Right cardiac atrium (tissue), 5 donors: ENCODE measurements at regions not wholly inside any gene's neighbourhood (a gene's known extent, or its start where the extent isn't known, plus 50 kb on each side); places are given as distances from the start of the nearest gene placed in this dataset.

Source experiments
- ATAC-seq, 2 donors: fragments of 200-7000 bp; cut with Tn5 transposase; one replicate each; pipeline versions ENCODE4 v1.8.0 to v1.9.1; 2020; ENCODE audit warnings: moderate library complexity in 2 of 2, mild to moderate bottlenecking in 1 of 2
- DNase-seq, 3 donors: peaks; one replicate each; pipeline ENCODE4 v3.0.0-alpha.2; 2020
- H3K27ac ChIP-seq: one replicate; pipeline ENCODE4 v1.5.1; 2013; ENCODE audit warnings: mild to moderate bottlenecking, low read length, control low read depth, moderate library complexity
- H3K27me3 ChIP-seq: one replicate; pipeline ENCODE4 v1.6.1; 2013; ENCODE audit not compliant: control insufficient read depth, insufficient read depth
- H3K4me1 ChIP-seq: one replicate; pipeline ENCODE4 v1.6.1; 2013; ENCODE audit warnings: low read length; ENCODE audit not compliant: control insufficient read depth, insufficient read depth
- H3K4me3 ChIP-seq: one replicate; pipeline ENCODE4 v1.5.1; 2013; ENCODE audit warnings: low read length, control low read depth
- H3K9me3 ChIP-seq: one replicate; pipeline ENCODE4 v1.6.1; 2013; ENCODE audit warnings: low read length; ENCODE audit not compliant: control insufficient read depth
- WGBS: extraction: QIAGEN DNeasy Blood & Tissue Kit; methylation state at CpG from one replicate; pipeline ENCODE4 v1.1.7; 2013; 5-methylcytosine and 5-hydroxymethylcytosine counted together
- intact Hi-C, 4 donors: fragments of 100-400 bp; cut with DNase I; formaldehyde crosslinking; loops; one replicate each; pipeline versions ENCODE4 v1.11.0 to v1.14.0; 2022 to 2023
- donor health status: healthy with polysubstance abuse.
- donor health status: DM: no; HTN: yes; CAD: no.
- donor health status: DM: no; HTN: no; CAD: no.
- donor health status: DM: no; HTN: yes; CAD: no; lungs with severe emphysema.
- donor health status: DM: yes; HTN: yes; CAD: no.

DNA sequence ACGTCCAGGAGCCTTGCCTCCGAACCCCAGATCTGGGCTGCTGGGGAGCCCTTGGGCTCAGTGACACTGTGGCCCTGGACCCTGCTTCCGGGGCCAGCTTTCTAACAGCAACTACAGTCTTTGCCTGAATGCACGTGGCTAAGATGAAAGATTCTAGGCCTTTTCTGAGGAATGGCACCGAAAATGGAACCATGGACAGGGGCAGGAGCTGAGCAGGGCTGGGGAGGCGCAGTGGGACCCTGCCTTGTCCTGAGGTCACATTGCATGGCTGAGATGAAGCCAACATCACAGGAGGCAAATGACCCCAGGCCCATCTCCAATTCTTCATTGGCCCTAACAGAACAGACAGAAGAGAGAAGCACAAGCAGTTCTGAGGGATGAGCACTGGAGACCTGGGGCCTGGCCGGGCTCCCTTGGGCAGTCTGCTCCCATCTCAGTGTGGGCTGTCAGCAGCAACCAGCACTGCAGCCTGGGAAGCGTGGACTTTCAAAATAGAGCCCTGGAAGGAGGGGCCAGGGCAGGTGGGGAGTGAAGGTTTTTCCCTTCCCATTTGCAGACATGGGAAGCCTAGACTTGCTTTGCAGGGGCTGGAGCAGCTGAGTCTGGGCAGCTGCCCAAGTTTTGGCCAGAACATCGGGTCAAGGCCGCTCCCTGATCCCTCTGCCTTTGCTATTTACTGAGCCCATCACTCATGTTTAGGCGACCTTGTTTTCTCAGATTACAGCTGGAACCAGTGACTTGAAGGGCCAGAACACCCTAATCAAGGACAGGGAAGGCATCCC lies 114.4 kb upstream of the TCERG1L start:
- Histone ChIP-seq H3K9me3 (no peaks in the 10 kb centered on the region), H3K27me3 (no peaks in the 10 kb centered on the region), H3K27ac (no peak overlapping the region), H3K4me3 (no peak overlapping the region), H3K4me1 (no peaks in the 10 kb centered on the region)
- intact Hi-C loops: no loop called here
- DNase-seq (peak in 2 of 3 donors; percentile 19 to 68), ATAC-seq (no peak)
- WGBS: 68% methylated on average over 11 of the region's 11 CpGs

DNA sequence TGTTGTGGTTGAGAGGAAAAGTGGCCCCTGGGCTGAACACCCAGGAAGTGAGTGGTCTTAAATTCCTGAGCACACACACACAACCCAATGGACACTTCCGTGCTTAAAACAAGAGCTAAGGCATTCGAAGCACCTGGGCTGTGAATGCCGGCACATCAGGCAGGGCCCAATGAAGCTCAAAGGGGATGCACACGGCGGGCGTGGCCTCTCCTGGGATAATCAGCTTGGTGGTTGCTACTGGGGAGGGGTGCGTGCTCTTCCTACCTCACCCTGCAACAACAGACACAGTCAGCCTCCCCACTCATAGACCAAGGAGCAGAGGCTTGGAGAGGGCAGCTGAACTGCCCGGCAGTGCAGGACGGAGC lies 115.0 kb upstream of the TCERG1L start:
- peak in 1 of 3 donors; percentile 12 for DNase-seq
- H3K27me3 ChIP-seq: no peaks in the 10 kb centered on the region
- no peak overlapping the region for H3K27ac ChIP-seq
- no peaks in the 10 kb centered on the region for H3K9me3 ChIP-seq
- 80% methylated on average over 9 of the region's 9 CpGs for WGBS
- H3K4me1 ChIP-seq: no peaks in the 10 kb centered on the region
- intact Hi-C loops: no loop called here
- H3K4me3 ChIP-seq: no peak overlapping the region
- peak in 1 of 2 donors; percentile 48 for ATAC-seq

DNA sequence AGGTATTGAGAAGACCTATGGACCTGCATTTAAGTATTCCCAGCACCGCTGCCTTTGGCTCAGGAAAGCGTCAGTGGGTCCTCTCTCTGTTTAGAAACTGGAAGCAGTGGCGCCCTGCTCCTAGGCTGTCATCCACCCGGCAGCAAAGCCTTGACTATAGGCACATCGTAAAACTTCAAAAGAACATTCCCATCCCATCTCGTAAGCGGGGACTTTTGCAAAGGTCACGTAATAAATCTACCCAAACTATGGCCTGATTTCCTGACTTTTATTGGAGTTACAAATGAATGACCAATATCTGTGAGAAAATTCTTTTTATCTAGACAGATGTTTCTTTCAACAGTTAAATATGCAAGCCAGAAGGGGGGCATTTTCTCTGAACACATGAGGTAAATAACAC lies 115.8 kb upstream of the TCERG1L start:
- ATAC-seq: no peak

DNA sequence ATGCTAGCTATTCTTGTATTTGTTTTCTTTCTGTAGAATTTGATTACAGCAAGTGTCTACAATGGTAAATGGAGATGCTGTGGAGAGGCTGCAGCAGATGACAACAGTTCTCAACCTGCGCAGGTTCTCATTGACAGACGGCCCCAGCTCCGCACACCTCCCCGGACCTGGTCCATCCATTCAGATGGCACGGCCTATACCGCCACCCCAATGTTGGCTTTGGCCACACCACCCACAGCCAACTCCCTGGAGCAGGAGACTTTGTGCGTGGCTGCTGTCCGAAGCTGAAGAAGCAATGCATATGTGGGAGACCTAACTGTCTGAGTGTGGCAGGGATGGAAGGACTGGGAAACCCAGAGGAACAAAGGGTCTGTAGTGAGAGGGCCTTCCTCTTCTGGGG lies 116.4 kb upstream of the TCERG1L start:
- ATAC-seq (no peak), DNase-seq (peak in 1 of 3 donors; percentile 14)
- H3K27ac ChIP-seq: no peak overlapping the region
- intact Hi-C loops: no loop called here
- no peak overlapping the region for H3K4me3 ChIP-seq
- no peaks in the 10 kb centered on the region for H3K4me1 ChIP-seq
- no peaks in the 10 kb centered on the region for H3K9me3 ChIP-seq
- WGBS: 91% methylated on average over 8 of the region's 8 CpGs
- no peaks in the 10 kb centered on the region for H3K27me3 ChIP-seq

More for the DNA sequence above, 115.8 kb upstream of the TCERG1L start:
- 57% methylated on average over 8 of the region's 8 CpGs for WGBS
- Histone ChIP-seq H3K9me3 (no peaks in the 10 kb centered on the region), H3K27me3 (no peaks in the 10 kb centered on the region), H3K4me3 (no peak overlapping the region), H3K4me1 (no peaks in the 10 kb centered on the region), H3K27ac (no peak overlapping the region)
- intact Hi-C loops: no loop called here
- peak in 1 of 3 donors; percentile 1 for DNase-seq

DNA sequence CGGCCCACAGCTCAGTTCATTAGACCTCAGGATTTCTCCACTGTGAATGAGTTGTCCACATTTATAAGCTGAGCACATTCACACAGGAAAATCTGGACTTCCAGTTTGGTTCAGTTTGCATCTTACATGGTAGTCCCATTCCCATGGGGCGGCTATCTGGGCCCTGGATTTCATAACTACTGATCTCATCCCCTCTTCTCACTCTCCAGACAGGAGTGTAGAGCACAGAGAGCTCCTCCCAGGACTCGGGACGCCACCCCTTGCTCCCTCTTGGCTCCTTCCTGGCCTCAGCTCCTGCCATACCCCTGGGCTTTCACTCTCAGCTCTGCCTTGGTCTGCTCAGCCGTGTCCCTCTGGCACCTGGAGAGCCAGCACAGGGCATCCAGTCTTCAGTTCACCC lies 117.6 kb upstream of the TCERG1L start:
- Histone ChIP-seq H3K4me1 (no peaks in the 10 kb centered on the region), H3K9me3 (no peaks in the 10 kb centered on the region), H3K27me3 (no peaks in the 10 kb centered on the region), H3K4me3 (no peak overlapping the region), H3K27ac (no peak overlapping the region)
- DNase-seq (peak in 1 of 3 donors; percentile 23), ATAC-seq (no peak)
- WGBS: 68% methylated on average over 5 of the region's 5 CpGs
- intact Hi-C loops: no loop called here

DNA sequence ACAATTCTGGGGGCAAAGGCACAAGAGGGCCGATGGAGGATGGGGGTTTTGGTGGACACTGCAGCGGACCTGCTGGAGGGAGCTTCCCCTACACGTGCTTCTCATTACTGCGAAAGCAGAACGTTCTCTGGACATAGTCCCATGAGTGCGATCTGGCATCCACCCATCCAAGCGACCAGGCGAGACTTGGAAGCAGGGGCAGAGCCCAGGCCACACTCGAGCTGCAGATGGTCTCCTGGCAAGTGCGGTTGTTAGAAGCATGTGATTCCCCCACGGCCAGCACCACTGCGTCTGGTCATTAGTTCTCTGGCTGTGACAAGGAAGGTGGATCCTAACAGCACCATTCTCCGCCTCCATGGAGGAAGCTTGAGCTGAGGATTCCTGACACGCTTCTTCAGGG lies 118.4 kb upstream of the TCERG1L start:
- Histone ChIP-seq H3K27me3 (no peaks in the 10 kb centered on the region), H3K9me3 (no peaks in the 10 kb centered on the region), H3K27ac (no peak overlapping the region), H3K4me1 (no peaks in the 10 kb centered on the region), H3K4me3 (no peak overlapping the region)
- DNase-seq (peak in 1 of 3 donors; percentile 16), ATAC-seq (no peak)
- intact Hi-C loops: no loop called here
- 69% methylated on average over 14 of the region's 14 CpGs for whole genome bisulfite sequencing

DNA sequence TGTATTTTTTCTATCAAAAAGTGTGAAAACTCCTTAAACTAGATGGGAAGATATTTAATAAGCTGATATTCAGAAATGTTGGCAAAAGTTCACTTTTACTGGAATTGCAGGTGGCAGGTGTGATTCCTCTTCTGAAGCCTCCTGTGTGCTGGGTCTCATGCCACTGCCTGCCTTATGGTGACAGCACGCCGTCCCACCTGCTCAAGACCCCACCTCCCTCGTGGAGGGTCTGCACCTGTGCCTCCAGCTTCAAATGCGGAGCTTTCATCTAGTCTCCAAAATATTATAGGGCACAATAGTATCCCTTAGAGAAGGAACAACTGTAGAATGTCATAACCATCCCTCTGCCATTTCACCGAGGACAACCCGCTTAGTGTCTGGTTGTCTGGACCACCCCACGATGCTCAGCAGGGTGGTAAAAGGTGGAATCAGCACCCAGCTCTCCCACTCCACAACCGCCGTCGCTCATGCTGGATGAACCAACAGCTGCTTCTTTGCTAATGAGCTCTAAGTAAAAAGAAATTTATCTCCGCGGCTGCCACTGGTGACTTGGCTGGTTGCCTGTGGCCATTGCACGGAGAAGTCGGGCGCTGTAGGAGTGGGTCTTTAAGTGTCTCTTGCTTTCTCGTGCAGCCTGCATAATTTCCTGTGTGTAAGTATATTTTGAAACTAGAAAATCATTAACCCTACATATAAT lies 119.3 kb upstream of the TCERG1L start:
- no peak overlapping the region for H3K27ac ChIP-seq
- no peaks in the 10 kb centered on the region for H3K27me3 ChIP-seq
- WGBS: 63% methylated on average over 16 of the region's 16 CpGs
- H3K4me3 ChIP-seq: no peak overlapping the region
- DNase-seq: peak in 1 of 3 donors; percentile 9
- no peak for ATAC-seq
- intact Hi-C loops: no loop called here
- H3K9me3 ChIP-seq: no peaks in the 10 kb centered on the region
- no peaks in the 10 kb centered on the region for H3K4me1 ChIP-seq

DNA sequence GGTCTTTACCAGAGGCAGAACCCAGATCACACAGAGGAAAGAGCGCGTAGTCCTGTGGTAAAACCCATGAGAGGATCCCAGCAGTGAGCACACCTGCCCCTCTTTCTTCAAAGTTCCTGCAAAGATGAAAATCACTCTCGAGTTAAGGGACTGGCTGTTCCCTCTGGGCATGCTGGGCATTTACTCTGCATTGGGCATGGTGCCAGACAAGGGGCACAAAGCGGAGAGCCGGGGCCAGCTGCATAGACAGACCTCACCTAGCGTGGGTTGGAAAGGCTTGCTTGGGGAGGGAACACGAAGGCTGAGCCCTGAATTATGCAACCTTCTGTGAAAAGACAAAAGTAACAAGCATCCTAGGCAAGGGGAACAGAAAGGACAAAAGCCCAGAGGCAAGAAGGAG lies 120.0 kb upstream of the TCERG1L start:
- 74% methylated on average over 7 of the region's 7 CpGs for WGBS
- no peak overlapping the region for H3K4me3 ChIP-seq
- DNase-seq: peak in 1 of 3 donors; percentile 9
- H3K27me3 ChIP-seq: no peaks in the 10 kb centered on the region
- no peak for ATAC-seq
- no peaks in the 10 kb centered on the region for H3K9me3 ChIP-seq
- intact Hi-C loops: no loop called here
- H3K27ac ChIP-seq: no peak overlapping the region
- no peaks in the 10 kb centered on the region for H3K4me1 ChIP-seq

DNA sequence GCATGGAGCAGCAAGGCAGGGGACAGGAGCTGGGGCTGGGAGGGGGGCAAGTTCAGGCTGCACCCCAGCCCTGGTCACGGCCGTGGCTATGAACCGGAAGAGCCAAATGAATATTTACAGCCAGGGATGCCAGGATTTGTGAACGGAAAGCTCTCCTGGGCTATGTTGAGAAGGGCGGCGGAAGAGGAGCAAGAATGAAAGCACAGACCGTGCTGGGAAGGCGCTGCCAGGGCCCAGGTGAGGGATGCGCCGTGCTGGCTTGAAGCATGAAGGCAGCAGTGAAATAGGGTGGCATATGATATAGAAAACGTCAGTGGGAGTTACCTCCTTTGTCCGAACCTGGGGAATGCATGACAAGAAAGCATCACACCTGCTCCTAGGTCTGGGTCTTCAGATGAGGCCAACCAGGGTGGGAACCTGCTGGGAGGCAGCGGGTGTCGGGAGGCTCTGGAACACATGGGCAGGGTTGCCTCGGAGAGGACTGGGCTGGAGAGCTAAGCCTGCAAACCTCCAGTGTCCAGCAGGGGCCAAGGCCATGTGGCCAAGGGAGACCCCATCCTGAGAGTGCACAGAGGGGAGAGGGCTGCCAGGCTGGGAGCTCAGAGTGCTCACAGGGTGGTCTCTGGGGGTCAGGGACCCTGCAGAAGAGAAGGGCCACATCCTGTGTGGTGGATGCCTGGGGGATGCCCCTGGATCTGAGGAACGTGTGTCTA lies 120.6 kb upstream of the TCERG1L start:
- H3K27ac ChIP-seq: no peak overlapping the region
- WGBS: 78% methylated on average over 16 of the region's 16 CpGs
- no peaks in the 10 kb centered on the region for H3K27me3 ChIP-seq
- intact Hi-C loops: no loop called here
- H3K4me3 ChIP-seq: no peak overlapping the region
- ATAC-seq: no peak
- peak in 1 of 3 donors; percentile 21 for DNase-seq
- no peaks in the 10 kb centered on the region for H3K9me3 ChIP-seq
- no peaks in the 10 kb centered on the region for H3K4me1 ChIP-seq

DNA sequence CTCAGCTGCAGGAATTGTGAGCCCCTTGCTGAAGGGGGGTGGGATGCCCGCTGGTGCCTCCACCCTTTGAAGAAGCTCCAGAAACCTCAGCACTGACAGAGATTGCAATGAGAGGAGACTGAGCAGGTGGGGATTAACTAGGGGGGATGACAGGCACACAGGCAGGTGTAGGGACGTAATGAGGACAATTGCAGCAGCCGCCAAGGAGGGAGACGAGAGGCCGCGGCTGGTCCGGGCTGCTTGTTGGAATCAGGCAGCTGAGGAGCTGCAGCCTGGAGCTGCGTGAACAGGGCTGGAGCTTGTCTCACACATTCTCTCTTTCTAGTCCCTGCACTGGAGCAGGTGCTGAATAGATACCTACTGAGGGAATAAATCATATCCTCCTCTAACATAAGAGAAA lies 122.0 kb upstream of the TCERG1L start:
- intact Hi-C loops: no loop called here
- H3K4me1 ChIP-seq: no peaks in the 10 kb centered on the region
- DNase-seq (peak in 1 of 3 donors; percentile 7), ATAC-seq (no peak)
- H3K4me3 ChIP-seq: no peak overlapping the region
- WGBS: 78% methylated on average over 8 of the region's 8 CpGs
- H3K27me3 ChIP-seq: no peaks in the 10 kb centered on the region
- no peaks in the 10 kb centered on the region for H3K9me3 ChIP-seq
- H3K27ac ChIP-seq: no peak overlapping the region

DNA sequence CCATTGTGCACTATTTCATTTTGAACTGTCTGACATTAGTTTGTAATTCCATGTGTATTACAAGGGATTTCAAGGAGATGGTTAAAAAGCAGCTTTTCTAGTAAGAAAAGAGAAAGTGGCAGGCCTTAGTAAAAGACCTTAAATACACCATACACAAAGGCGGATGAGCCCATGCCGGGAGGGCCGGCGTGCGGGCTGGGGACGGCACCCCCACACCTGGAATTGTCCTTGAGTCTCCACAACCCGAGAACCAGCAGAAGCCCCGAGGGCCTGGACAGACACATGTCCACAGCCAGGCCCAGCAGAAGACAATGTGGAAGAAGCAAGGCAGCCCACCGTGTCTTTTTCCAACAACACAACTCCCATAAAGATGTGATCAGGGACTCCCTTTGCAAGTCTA lies 123.7 kb upstream of the TCERG1L start:
- intact Hi-C loops: no loop called here

More for the DNA sequence above, 123.7 kb upstream of the TCERG1L start:
- ATAC-seq: no peak
- Histone ChIP-seq H3K4me1 (no peaks in the 10 kb centered on the region), H3K27me3 (no peaks in the 10 kb centered on the region), H3K9me3 (no peaks in the 10 kb centered on the region), H3K4me3 (no peak overlapping the region), H3K27ac (no peak overlapping the region)
- DNase-seq: peak in 1 of 3 donors; percentile 15
- 89% methylated on average over 9 of the region's 9 CpGs for WGBS
